ENCODE measurements at regions not wholly inside any gene's neighbourhood (a gene's known extent, or its start where the extent isn't known, plus 50 kb on each side); places are given as distances from the start of the nearest gene placed in this dataset.

DNA sequence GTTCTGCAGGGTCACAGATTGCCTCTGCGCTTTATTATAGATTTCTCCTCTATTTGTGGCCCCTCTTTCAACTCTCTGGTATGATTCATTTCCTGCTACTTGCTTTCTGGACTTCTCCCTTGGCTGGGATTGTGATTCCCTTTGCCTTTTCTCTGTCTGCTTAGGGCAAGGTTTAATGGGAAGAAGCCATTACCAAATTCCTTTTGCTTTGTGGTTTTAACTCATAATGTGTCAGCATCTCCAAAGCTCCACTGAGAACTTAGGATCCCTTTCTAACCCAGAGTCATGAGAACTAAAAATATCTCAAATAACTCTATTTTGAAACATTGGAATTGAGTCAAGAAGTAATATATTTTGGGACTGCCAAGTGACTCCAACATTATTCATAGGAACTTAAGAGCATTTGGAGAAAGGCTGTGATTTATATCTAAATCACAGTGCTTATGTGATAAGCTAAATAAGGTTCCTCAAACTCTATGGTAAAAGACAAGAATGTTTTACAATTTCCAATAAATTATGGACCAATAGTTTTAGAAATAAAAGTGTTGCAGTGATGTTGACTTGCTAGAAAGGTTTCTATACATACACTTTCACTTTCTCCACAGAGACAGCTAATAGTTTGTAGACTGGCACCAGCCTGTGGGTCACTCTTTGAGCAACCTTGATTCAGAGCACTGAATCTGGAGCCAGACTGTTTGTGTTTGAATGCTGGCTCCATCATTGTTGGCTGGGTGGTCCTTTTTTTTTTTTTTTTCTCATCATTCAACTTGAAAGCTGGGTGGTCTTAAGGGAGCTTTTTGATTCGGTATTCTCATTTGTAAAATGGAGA lies 93.9 kb downstream of the DACT1 start:
- TF ChIP-seq TAF1 (IDR thresholded peaks at IDR 0.05; ENCODE audit: borderline replicate concordance, low read depth, low read length) (no peak), POLR2A (IDR thresholded peaks at IDR 0.05; ENCODE audit: low read depth, low read length) (no peak), POLR2AphosphoS5 (IDR thresholded peaks at IDR 0.05; ENCODE audit: low read depth, low read length) (no peak)
- no peak for FAIRE-seq
- no peak for DNase-seq (ENCODE audit: insufficient read length)

DNA sequence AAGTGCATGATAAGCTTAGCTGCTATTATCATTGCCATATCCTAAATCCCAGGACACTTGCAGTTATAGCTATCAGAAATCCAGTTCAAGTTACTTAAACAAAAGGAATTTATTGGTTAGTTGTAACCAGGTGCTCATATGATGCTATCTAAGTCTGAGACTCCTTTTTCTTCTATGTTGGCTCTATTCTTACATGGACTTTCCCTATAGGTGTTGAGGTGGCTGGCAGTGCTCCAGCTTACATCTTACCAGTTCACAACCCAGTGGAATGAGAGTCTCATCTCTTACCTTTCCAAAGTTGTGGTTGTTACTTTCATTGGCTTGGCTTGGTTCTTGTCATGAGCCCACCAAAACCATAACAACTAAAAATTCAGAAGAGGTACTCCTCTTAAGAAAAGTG lies 94.6 kb downstream of the DACT1 start:
- FAIRE-seq: no peak
- no peak for DNase-seq (ENCODE audit: insufficient read length)

DNA sequence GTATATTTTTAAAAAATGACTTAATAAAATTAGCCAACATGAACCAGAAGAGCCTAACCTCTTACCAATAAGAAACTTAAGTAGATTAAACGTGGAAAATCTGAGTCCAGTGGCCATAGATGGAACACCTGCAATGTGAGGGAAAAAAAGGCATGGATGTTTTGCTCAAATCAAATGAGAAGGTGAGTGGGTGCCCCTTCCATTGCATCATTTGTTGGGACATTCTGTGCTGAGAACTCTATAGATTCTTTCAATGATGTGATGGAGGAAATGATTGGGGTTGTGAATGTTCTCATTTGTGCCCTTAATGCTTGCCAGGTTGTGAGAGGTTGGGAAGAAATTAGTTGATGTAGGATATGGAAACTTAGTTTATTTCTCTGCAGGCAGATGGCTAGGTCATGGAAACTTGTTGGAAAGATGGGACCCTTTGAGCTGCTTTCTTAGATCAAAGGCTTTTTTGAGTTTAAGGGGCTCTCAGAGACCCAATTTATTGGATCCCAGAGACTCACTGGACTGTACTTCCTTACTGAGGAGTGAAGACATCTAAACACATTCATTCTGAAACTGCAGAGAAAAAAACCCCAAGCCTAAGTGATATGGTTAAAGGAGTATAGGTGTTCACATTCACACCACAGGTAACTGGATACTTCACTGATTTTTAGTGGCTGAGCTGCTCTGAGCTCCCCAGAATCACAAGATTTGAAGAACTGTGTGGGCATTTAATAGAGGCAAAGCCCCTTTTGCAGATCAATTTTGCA lies 95.9 kb downstream of the DACT1 start:
- no peak for FAIRE-seq
- DNase-seq (ENCODE audit: insufficient read length): no peak

More for the DNA sequence above, 94.6 kb downstream of the DACT1 start:
- TF ChIP-seq POLR2A (IDR thresholded peaks at IDR 0.05; ENCODE audit: low read depth, low read length): no peak
- TF ChIP-seq POLR2AphosphoS5 (IDR thresholded peaks at IDR 0.05; ENCODE audit: low read depth, low read length): no peak
- no peak for TF ChIP-seq TAF1 (IDR thresholded peaks at IDR 0.05; ENCODE audit: borderline replicate concordance, low read depth, low read length)

DNA sequence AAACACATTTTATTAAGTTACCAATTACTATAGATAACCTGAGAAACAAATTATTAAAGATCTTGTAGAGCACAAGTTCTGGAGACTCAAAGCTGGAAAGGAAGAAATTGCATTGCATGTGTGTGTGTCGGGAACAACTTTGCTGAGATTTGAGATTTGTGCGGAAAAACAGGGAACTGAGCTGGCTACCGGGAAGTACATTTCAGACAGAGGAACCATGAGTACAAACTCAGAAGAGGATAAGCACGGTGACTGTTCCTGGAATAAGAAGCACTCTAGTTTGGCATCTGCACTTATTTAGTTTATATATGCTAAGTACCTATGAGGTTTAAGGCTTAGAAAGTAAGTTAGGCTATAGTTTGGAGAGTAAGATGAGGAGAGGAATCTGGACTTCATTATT lies 97.8 kb downstream of the DACT1 start:
- FAIRE-seq (no peak), DNase-seq (ENCODE audit: insufficient read length) (no peak)
- TF ChIP-seq POLR2A (IDR thresholded peaks at IDR 0.05; ENCODE audit: low read depth, low read length): no peak
- no peak for TF ChIP-seq TAF1 (IDR thresholded peaks at IDR 0.05; ENCODE audit: borderline replicate concordance, low read depth, low read length)
- TF ChIP-seq POLR2AphosphoS5 (IDR thresholded peaks at IDR 0.05; ENCODE audit: low read depth, low read length): no peak

More for the DNA sequence above, 95.9 kb downstream of the DACT1 start:
- TF ChIP-seq TAF1 (IDR thresholded peaks at IDR 0.05; ENCODE audit: borderline replicate concordance, low read depth, low read length): no peak
- no peak for TF ChIP-seq POLR2A (IDR thresholded peaks at IDR 0.05; ENCODE audit: low read depth, low read length)
- no peak for TF ChIP-seq POLR2AphosphoS5 (IDR thresholded peaks at IDR 0.05; ENCODE audit: low read depth, low read length)

DNA sequence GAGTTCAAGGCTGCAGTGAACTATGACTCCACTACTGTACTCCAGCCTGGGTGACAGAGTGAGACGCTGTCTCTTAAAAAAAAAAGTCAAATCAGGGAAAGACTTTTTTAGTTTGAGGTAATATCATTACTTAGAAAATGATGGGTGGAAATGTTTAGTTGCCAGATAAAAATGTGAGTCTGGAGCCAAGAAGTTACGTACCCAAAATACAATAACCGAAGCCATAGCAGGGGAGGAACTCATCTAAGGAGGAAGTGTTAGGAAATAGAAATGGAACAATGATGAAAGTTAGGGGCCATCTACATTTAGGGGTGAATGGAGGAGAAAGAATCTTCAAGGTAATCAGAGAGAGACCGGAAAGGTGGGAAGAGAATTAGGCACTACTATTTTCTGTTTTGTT lies 98.8 kb downstream of the DACT1 start:
- DNase-seq (ENCODE audit: insufficient read length) (no peak), FAIRE-seq (no peak)
- no peak for TF ChIP-seq TAF1 (IDR thresholded peaks at IDR 0.05; ENCODE audit: borderline replicate concordance, low read depth, low read length)
- no peak for TF ChIP-seq POLR2AphosphoS5 (IDR thresholded peaks at IDR 0.05; ENCODE audit: low read depth, low read length)
- TF ChIP-seq POLR2A (IDR thresholded peaks at IDR 0.05; ENCODE audit: low read depth, low read length): no peak

DNA sequence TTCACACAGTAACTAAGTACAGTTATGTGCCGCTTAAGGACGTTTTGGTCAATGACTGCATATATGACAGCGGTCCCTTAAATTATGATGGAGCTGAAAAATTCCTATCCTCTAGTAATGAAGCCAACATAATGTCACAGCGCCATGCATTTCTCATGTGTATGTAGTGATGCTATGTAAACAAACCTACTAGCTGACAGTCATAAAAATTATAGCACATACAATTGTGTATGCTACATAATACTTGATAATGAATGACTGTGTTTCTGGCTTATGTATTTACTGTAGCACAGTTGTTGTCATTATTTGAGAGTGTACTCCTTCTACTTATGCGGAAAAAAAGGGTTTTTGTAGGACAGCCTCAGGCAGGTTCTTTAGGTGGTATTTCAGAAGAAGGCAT lies 99.7 kb downstream of the DACT1 start:
- DNase-seq (ENCODE audit: insufficient read length) (no peak), FAIRE-seq (no peak)
- no peak for TF ChIP-seq POLR2A (IDR thresholded peaks at IDR 0.05; ENCODE audit: low read depth, low read length)
- no peak for TF ChIP-seq TAF1 (IDR thresholded peaks at IDR 0.05; ENCODE audit: borderline replicate concordance, low read depth, low read length)
- no peak for TF ChIP-seq POLR2AphosphoS5 (IDR thresholded peaks at IDR 0.05; ENCODE audit: low read depth, low read length)

DNA sequence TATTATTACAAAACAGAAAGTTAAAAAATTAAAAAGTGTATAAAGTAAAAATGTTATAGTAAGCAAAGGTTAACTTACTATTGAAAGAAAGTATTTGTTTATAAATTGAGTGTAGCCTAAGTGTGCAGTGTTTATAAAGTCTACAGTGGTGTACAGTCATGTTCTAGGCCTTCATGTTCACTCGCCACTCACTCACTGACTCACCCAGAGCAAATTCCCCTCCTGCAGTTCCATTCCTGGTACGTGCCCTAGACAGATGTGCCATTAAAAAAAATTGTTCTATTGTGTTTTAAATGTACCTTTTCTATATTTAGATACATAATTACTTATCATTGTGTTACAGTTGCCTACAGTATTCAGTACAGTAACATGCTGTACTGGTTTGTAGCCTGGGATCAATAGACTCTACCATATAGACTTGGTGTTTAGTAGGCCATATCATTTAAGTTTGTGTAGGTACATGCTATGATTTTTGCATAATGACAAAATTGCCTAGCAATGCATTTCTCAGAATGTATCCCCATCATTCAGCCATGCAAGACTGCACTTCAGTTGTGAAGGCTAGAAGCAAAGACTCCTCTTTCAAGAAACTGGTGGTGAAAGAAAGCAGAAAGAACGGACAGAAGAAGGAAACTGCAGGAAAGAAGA lies 100.6 kb downstream of the DACT1 start:
- DNase-seq (ENCODE audit: insufficient read length): no peak
- TF ChIP-seq POLR2AphosphoS5 (IDR thresholded peaks at IDR 0.05; ENCODE audit: low read depth, low read length) (no peak), TAF1 (IDR thresholded peaks at IDR 0.05; ENCODE audit: borderline replicate concordance, low read depth, low read length) (no peak)
- no peak for FAIRE-seq

DNA sequence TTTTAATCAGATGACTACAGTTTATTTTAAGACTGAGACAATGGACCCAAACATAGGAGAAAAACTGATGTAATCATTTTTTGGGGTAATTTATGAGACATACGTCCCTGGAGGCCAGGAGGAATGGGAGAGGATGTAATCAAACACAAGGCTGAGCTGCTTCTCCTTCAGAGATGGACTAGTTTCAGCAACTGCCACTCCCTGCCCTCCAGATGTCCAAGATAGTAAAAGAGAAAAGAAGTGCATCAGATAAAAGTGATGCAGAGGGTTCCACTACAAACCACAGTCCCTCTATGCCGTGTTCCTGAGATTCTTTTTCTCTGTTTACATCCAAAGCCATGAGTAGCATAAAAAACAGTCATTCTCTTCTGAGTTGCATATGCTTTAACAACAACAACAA lies 101.1 kb downstream of the DACT1 start:
- TF ChIP-seq POLR2A (IDR thresholded peaks at IDR 0.05; ENCODE audit: low read depth, low read length): no peak
- TF ChIP-seq POLR2AphosphoS5 (IDR thresholded peaks at IDR 0.05; ENCODE audit: low read depth, low read length): no peak
- TF ChIP-seq TAF1 (IDR thresholded peaks at IDR 0.05; ENCODE audit: borderline replicate concordance, low read depth, low read length): no peak
- DNase-seq (ENCODE audit: insufficient read length) (no peak), FAIRE-seq (no peak)

DNA sequence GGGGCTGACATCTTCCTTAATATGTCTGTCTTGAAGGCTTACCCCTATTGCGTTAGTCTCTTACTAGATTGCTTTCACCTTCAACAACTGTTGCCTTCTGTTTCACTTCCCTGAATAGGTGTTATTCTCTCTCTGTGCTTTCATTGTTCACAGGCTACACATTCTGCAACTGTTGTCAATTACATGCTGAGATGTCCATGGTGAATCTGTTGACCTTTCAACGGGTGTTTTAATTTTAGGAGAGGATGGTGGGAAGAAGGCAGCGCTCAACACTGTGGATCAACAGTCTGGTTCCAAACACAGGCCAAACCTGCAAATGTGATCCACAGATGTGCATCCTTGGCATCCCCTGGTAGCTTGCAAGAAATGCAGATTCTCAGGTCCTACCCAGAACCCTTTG lies 101.9 kb downstream of the DACT1 start:
- no peak for DNase-seq (ENCODE audit: insufficient read length)
- no peak for TF ChIP-seq TAF1 (IDR thresholded peaks at IDR 0.05; ENCODE audit: borderline replicate concordance, low read depth, low read length)
- TF ChIP-seq POLR2A (IDR thresholded peaks at IDR 0.05; ENCODE audit: low read depth, low read length): no peak
- TF ChIP-seq POLR2AphosphoS5 (IDR thresholded peaks at IDR 0.05; ENCODE audit: low read depth, low read length): no peak
- no peak for FAIRE-seq

DNA sequence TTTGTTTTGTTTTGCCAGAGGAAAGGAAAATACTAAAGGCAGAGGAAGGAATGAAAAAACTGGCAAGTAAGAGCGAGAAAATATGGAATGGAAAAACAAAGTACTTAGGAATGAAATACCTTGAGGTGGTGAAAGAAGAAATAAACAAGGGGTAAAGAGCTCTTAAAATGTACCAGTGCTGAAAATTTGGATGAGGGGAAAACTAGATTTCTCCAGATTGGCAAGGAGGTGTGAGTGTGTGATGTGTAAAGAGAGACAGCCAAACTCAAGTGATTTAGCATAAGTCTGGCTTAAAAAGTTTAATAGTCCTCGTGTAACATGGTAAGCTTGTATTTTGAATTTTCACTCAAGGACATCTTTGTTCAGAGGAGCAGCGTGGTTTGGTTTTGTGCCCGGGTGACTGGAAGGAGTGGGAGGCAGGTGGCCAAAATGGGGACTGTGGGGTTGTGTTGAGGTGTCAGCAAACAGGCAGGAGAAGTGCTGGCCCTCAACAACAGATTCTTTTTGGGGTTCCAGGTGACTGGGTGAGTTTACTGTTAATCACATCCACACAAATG lies 102.7 kb downstream of the DACT1 start:
- TF ChIP-seq POLR2A (IDR thresholded peaks at IDR 0.05; ENCODE audit: low read depth, low read length): no peak
- TF ChIP-seq POLR2AphosphoS5 (IDR thresholded peaks at IDR 0.05; ENCODE audit: low read depth, low read length): no peak
- no peak for TF ChIP-seq TAF1 (IDR thresholded peaks at IDR 0.05; ENCODE audit: borderline replicate concordance, low read depth, low read length)
- FAIRE-seq: no peak
- DNase-seq (ENCODE audit: insufficient read length): no peak

DNA sequence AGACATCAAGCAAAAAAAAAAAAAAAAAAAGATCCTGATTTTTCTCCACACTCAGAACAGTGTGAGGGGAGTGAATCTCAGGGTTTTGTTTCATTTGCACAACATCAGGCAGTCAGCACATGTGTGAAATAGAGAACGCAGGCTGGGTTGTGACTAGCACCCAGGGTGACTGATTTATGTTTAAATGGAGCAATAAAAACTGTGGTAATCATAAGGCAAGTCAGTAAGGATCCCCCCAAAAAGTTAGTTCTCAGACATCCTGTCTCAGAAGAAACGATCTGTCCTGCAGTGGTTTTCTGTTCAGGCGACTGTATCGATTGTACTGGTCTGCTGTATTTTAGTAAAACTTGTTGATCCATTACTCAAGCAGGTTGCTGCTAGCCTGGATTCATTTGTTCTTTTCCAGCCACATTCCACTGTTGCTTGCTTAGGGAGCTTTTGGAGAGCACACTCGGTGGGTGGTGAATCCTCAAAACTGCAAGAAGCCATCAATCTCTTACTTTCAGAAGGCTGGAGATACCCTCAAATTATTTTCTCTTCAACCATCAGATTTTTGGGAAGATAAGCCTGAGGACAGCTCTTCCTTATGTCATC lies 107.1 kb downstream of the DACT1 start:
- no peak for FAIRE-seq
- DNase-seq (ENCODE audit: insufficient read length): no peak
- TF ChIP-seq POLR2A (IDR thresholded peaks at IDR 0.05; ENCODE audit: low read depth, low read length): no peak
- TF ChIP-seq POLR2AphosphoS5 (IDR thresholded peaks at IDR 0.05; ENCODE audit: low read depth, low read length): no peak
- no peak for TF ChIP-seq TAF1 (IDR thresholded peaks at IDR 0.05; ENCODE audit: borderline replicate concordance, low read depth, low read length)
